Stimulated activated CD8-positive, alpha-beta memory T cell treated with anti-CD3 and anti-CD28 coated beads, Interleukin-15, amount 100 ng/mL, for 1 hour (primary cell): ENCODE measurements at regions not wholly inside any gene's neighbourhood (a gene's known extent, or its start where the extent isn't known, plus 50 kb on each side); places are given as distances from the start of the nearest gene placed in this dataset.

Experiments
- DNase-seq: peaks from one replicate; pipeline ENCODE4 v3.0.0-alpha.2; 2020; ENCODE audit warnings: low read depth

GRCh38 chr5:125505115-125505514 lies 758.7 kb upstream of the ZNF608 start:
- DNase-seq = no peak

GRCh38 chr5:125506124-125506523 lies 759.7 kb upstream of the ZNF608 start:
- no peak for DNase-seq

- DNase-seq = no peak
Observed at GRCh38 chr5:125508225-125508624, 761.8 kb upstream of the ZNF608 start.

- DNase-seq = no peak
Observed at GRCh38 chr5:125510651-125511050, 764.2 kb upstream of the ZNF608 start.

GRCh38 chr5:125517973-125518550 lies 771.6 kb upstream of the ZNF608 start:
- no peak for DNase-seq

- no peak for DNase-seq
Observed at GRCh38 chr5:125521289-125521688, 774.9 kb upstream of the ZNF608 start.

GRCh38 chr5:125525356-125525755 lies 778.9 kb upstream of the ZNF608 start:
- DNase-seq = no peak

GRCh38 chr5:125526966-125527365 lies 780.5 kb upstream of the ZNF608 start:
- no peak for DNase-seq

- DNase-seq = no peak
Observed at GRCh38 chr5:125528881-125529280, 782.4 kb upstream of the ZNF608 start.

GRCh38 chr5:125530833-125531615 lies 784.6 kb upstream of the ZNF608 start:
- DNase-seq = no peak

- no peak for DNase-seq
Observed at GRCh38 chr5:125536095-125536494, 789.7 kb upstream of the ZNF608 start.

- DNase-seq = no peak
Observed at GRCh38 chr5:125536582-125536981, 790.1 kb upstream of the ZNF608 start.

GRCh38 chr5:125537661-125538060 lies 791.2 kb upstream of the ZNF608 start:
- no peak for DNase-seq

GRCh38 chr5:125538469-125538868 lies 792.0 kb upstream of the ZNF608 start:
- DNase-seq = no peak

GRCh38 chr5:125541085-125541484 lies 794.6 kb upstream of the ZNF608 start:
- DNase-seq = no peak

GRCh38 chr5:125549322-125549911 lies 803.0 kb upstream of the ZNF608 start:
- DNase-seq = no peak

GRCh38 chr5:125550274-125550673 lies 803.8 kb upstream of the ZNF608 start:
- DNase-seq = no peak

GRCh38 chr5:125551246-125551645 lies 804.8 kb upstream of the ZNF608 start:
- DNase-seq = no peak

- DNase-seq = no peak
Observed at GRCh38 chr5:125551797-125552196, 805.4 kb upstream of the ZNF608 start.

GRCh38 chr5:125552486-125552885 lies 806.0 kb upstream of the ZNF608 start:
- DNase-seq = no peak

GRCh38 chr5:125554355-125554754 lies 807.9 kb upstream of the ZNF608 start:
- no peak for DNase-seq

- no peak for DNase-seq
Observed at GRCh38 chr5:125555591-125555990, 809.2 kb upstream of the ZNF608 start.

- no peak for DNase-seq
Observed at GRCh38 chr5:125558016-125558415, 811.6 kb upstream of the ZNF608 start.

GRCh38 chr5:125558466-125558865 lies 812.0 kb upstream of the ZNF608 start:
- DNase-seq = no peak
